K562 (cell line): ENCODE measurements at regions not wholly inside any gene's neighbourhood (a gene's known extent, or its start where the extent isn't known, plus 50 kb on each side); places are given as distances from the start of the nearest gene placed in this dataset.

ENCODE experiments used
- BCLAF1 ChIP-seq, 2 experiments: fragments of 450-650 bp in 1 of 2; IDR thresholded peaks; 2 replicates each; pipeline ENCODE4 v1.6.1; 2011 to 2017; ENCODE audit warnings: low read depth in 2 of 2, antibody characterized with exemption in 1 of 2, borderline replicate concordance in 1 of 2, low read length in 1 of 2, mild to moderate bottlenecking in 1 of 2, mixed read lengths in 1 of 2; ENCODE audit not compliant: control insufficient read depth in 1 of 2
- POLR2H ChIP-seq: IDR thresholded peaks from 2 replicates; pipeline ENCODE4 v1.6.1; 2016; ENCODE audit warnings: missing genetic modification characterization, low read depth, mild to moderate bottlenecking, control low read depth, missing compliant biosample characterization, moderate library complexity
- RBM14 ChIP-seq: fragments of 200-400 bp; formaldehyde crosslinking; IDR thresholded peaks from 2 replicates; pipeline ENCODE4 v1.6.1; 2018; ENCODE audit warnings: low read depth, mild to moderate bottlenecking, low read length, moderate library complexity, borderline replicate concordance; ENCODE audit not compliant: insufficient read depth
- TCF7 ChIP-seq: sonication (generic); IDR thresholded peaks from 2 replicates; pipeline ENCODE4 v1.6.1; 2016; ENCODE audit warnings: antibody characterized with exemption, borderline replicate concordance
- THRAP3 ChIP-seq: fragments of 450-650 bp; IDR thresholded peaks from 2 replicates; pipeline ENCODE4 v1.6.1; 2016; ENCODE audit warnings: mild to moderate bottlenecking, inconsistent platforms, borderline replicate concordance
- TSHZ1 ChIP-seq: fragments of 250-450 bp; sonication (Bioruptor Pico); IDR thresholded peaks from 2 replicates; pipeline ENCODE4 v1.4.0; 2020; ENCODE audit warnings: mild to moderate bottlenecking, moderate library complexity
- ZBTB12 ChIP-seq: fragments of 250-450 bp; sonication (Bioruptor Pico); IDR thresholded peaks from 2 replicates; pipeline ENCODE4 v1.4.0; 2020
- ZBTB8A ChIP-seq: fragments of 450-650 bp; IDR thresholded peaks from 2 replicates; pipeline ENCODE4 v1.6.1; 2018; ENCODE audit warnings: mild to moderate bottlenecking, moderate library complexity; ENCODE audit not compliant: partially characterized antibody
- ZMIZ1 ChIP-seq, 2 experiments: fragments of 150-350 bp in 1 of 2; IDR thresholded peaks; 2 replicates each; pipeline ENCODE4 v1.6.1; 2012 to 2016; ENCODE audit warnings: low read depth in 2 of 2, low read length in 2 of 2, mild to moderate bottlenecking in 1 of 2, moderate library complexity in 1 of 2
- ZNF592 ChIP-seq: fragments of 450-650 bp; IDR thresholded peaks from 2 replicates; pipeline ENCODE4 v1.6.1; 2017; ENCODE audit warnings: antibody characterized with exemption, mild to moderate bottlenecking
- ZNF75A ChIP-seq: fragments of 450-650 bp; formaldehyde crosslinking; IDR thresholded peaks from 2 replicates; pipeline ENCODE4 v1.4.0; 2020; ENCODE audit warnings: mild to moderate bottlenecking

- no peak for TF ChIP-seq ZNF592
- no peak for TF ChIP-seq BCLAF1 (IDR thresholded peaks at IDR 0.05; ENCODE audit: borderline replicate concordance in 1 of 2, control insufficient read depth in 1 of 2, low read depth in 2 of 2, low read length in 1 of 2)
- no peak for TF ChIP-seq ZMIZ1 (IDR thresholded peaks at IDR 0.05; ENCODE audit: low read depth in 2 of 2, low read length in 2 of 2)
- TF ChIP-seq POLR2H = no peak
- no peak for TF ChIP-seq THRAP3
- no peak for TF ChIP-seq TCF7
- no peak for TF ChIP-seq TSHZ1 (CRISPR knock-in tag)
- no peak for TF ChIP-seq ZNF75A (CRISPR knock-in tag)
- TF ChIP-seq ZBTB12 (CRISPR knock-in tag) = no peak
- TF ChIP-seq RBM14 = no peak
- TF ChIP-seq ZBTB8A = no peak
Observed at GRCh38 chr10:78925800-78926319, 142.9 kb upstream of the ZMIZ1 start (continued).
